ENCODE measurements at regions not wholly inside any gene's neighbourhood (a gene's known extent, or its start where the extent isn't known, plus 50 kb on each side); places are given as distances from the start of the nearest gene placed in this dataset.

GRCh38 chr2:147396890-147397289, 447.9 kb upstream of the ACVR2A start:
- no peak for TF ChIP-seq EZH2 (IDR thresholded peaks at IDR 0.05; ENCODE audit: low read depth, unreplicated experiment)
- TF ChIP-seq CTCF (conservative IDR thresholded peaks at IDR 0.05; ENCODE audit: low read depth in 2 of 2): no peak
- TF ChIP-seq ETS1 (IDR thresholded peaks at IDR 0.05): no peak

Measured in GM23338 (cell line).